GM18868 (cell line): ENCODE measurements at regions not wholly inside any gene's neighbourhood (a gene's known extent, or its start where the extent isn't known, plus 50 kb on each side); places are given as distances from the start of the nearest gene placed in this dataset.
"Not testable (repeated sequence)": the region's sequence is repeated elsewhere in the genome, so short reads cannot be mapped to it uniquely, and the experiment has no call there.

ENCODE experiments used
- ATAC-seq: cut with Tn5 transposase; IDR thresholded peaks from one replicate; pipeline ENCODE4 v1.9.1; 2021; ENCODE audit warnings: mild to moderate bottlenecking, moderate library complexity; ENCODE audit not compliant: unreplicated experiment

DNA sequence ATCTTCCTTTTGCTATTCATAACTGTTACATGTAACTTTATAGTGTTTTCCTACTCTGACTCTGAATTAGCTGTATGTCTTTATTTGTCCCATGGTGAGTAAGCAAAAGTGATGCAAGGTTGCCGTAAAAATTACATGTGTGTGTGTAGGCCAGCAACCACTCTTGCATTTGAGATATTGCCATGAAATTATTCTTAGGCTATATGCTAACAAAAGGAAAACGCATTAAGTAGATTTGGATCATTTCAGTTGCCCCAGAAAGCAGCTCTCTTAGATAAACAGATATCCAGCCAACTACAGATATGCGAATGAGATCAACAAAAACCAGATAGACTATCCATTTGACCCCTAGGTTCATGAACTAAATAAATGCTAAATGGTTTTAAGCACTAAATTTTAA, 73.6 kb downstream of the CYLC2 start:
- ATAC-seq, result no peak

DNA sequence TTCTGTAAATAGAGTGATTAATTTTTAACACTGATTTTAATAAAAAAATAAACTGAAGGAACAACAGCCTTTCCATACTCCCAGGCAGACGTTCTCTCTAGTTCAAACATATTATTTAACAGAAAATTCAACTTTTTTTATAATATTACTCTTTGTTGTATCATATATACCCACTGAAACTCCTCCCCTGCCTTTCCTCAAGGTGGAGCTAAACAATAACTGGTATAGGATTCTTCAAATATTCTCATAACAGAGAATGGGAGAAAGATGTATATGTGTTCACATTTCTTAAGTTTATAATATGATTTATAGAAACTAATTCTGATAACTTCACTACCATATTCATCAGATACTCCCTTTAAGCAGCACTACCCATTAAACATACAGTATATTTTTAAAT, 83.4 kb downstream of the CYLC2 start:
- ATAC-seq, result no peak

DNA sequence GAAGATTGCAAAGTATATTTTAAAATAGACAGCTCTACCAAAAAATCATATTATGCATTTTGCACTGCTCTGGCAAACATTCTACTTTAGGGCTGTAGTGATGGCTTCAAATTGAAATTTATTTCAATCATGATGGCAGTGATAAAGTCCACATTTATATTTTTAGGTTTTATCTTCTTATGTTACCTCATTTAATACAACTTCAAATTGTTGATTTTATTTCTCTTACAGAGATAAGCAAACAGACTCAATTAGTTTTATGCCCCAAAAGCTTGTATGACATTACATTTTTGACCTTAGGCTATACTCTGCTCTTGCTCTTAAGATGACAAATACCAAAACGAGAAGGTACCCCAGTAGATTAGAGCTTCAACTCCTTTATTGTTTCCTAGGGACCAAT, 87.4 kb downstream of the CYLC2 start:
- no peak for ATAC-seq

DNA sequence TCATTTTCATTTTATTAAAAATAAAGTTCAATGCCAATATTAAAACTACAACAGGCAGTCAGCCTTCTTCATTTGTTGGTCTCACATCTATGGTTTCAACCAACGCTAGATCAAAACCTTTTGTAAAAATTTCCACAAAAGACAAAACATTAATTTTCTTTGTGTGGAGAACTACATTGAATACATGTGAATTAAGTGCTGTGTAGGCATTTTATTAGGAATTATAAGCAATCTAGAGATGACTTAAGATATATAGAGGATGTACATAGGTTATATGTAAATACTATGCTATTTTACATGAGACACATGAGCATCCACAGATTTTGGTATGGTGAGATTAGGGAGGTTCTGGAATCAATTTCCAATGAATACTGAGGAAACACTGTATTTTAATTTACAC, 94.2 kb downstream of the CYLC2 start:
- no peak for ATAC-seq

DNA sequence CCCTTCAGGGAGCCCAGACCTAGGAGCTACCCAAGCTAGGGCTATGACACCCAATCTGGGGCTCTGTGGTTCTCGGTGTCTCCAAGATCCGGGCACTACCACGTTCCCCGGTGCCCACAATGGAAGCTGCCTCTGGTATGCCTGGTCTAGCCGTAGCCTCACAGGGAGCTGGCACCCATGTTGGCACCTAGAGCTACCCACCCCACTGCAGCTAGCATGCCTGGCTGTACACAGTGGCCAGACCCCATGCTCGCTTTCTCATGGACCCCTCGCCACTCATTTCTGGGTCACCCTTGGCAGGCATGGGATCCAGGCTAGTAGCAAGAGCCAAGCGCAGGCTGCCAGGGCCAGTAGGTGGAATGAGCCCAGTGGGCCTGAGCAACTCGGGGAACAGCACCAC, 109.0 kb downstream of the CYLC2 start:
- ATAC-seq, result no peak

DNA sequence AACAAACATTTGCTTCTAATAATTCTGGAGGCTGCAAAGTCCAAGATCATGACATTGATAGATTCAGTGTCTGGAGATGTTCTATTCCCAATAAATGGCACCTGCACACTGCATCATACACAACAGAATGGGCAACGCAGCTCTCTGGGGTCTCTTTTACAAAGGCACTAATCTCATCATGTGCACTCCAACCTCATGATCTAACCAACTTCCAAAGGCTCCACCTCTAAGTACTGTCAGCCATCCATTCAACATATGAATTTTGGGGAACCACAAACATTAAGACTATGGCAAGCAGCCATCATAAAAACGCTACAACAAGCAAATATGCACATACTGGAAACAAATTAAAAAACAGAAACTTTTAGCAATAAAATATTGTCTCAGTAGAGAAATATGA, 121.1 kb downstream of the CYLC2 start:
- ATAC-seq, result no peak

DNA sequence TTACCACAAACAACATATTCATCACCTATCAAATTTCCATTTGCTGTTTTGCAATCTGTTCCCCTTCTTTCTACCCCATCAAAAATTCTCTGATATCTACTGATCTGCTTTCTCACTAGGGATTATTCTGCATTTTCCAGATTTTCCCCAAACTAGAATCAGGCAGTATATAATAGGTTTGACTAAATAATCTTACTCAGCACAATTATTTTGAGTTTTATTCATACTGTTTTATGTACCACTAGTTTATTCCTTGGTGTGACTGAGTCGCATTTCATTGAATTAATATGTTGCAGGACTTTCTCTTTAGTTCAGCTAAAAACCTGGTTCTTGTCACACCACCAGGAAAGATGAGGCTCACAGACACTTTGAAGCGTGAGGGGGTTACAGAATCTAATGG, 131.4 kb downstream of the CYLC2 start:
- ATAC-seq, result no peak

DNA sequence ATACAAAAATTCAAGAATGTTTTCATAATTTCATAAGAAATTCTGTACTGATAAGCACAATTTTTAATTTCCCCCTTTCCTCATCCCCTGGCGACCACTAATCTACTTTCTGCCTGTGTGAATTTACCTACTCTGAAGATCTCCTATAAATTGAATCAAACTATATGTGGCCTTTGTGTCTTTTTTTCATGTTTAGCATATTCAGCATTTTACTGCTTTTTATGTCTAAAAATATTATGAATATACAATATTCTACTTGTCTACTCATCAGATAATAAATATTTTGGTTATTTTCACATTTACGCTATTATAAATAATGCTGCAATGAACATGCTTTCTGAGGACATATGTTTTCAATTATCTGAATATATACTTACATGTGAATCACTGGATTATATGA, 144.8 kb downstream of the CYLC2 start:
- ATAC-seq, result no peak

DNA sequence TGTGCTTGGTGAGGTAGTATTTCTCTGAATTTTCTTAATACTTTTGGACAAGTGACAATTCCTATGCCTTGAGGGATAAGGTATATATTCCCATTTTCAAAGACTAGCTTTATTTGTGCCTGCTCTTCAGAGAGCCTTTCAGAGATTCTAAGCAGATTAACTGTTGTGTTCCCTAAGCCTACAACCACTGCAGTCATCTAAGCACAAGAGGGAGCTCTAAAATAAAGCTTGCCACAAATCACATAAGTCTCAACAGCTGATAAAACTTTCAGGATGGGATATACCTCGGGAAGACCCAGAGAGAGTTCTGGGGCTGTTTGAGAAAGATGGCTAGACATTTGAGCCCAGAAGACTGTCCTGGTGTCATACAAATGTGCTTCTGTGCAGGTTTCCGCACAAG, 157.3 kb downstream of the CYLC2 start:
- no peak for ATAC-seq

DNA sequence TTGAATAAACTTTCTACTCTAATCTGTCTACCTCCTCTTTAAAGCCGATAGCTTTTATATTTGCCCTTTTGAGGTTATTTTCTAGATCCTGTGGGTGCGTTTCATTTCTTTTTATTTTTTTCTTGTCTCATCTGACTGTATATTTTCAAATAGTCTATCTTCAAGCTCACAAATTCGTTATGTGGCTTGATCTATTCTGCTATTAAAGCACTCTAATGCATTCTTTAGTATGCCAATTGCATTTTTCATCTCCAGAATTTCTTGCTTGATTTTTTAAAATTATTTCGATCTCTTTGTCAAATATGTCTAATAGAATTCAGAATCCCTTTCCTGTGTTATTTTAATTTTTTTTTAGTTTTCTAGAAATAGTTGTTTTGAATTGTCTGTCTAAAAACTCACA, 172.4 kb downstream of the CYLC2 start:
- no peak for ATAC-seq

DNA sequence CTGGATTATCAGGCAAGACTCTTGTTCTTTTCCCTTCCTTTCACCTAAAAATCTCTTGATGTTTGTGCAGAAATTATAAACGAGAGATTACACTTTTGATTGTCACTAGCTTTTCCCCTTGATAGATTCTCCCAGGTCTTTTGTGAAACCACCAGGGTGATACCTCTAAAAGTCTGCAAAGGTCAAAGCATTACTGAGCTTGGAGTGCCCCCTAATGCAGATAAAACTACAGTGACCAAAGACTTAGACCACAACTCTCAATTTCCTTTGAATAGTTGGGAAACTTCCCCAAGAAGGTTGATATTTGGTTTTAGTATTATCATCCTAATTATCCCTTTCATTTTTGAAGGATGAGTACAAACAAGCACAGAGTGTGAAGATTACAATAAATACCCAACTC, 173.1 kb downstream of the CYLC2 start:
- ATAC-seq, result no peak

DNA sequence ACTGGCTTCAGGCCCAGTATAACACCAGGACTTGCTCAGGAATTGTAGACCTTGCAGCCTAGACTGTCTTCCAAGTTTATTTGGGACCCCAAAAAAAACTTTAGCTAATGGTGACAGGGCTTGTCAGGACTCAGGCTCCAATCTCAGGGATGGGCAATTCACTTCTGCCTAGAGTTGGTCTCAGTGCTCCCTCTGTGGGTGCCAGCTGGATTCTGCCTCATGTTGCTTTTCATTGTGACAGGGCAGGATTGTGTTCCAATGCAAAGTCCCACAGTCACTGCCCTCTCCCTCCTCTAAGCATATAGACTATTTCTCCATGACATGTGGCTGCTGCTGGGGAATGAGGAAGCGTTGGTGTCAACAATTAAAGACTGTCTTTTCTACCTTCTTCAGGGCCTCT, 174.7 kb downstream of the CYLC2 start:
- ATAC-seq, result no peak

DNA sequence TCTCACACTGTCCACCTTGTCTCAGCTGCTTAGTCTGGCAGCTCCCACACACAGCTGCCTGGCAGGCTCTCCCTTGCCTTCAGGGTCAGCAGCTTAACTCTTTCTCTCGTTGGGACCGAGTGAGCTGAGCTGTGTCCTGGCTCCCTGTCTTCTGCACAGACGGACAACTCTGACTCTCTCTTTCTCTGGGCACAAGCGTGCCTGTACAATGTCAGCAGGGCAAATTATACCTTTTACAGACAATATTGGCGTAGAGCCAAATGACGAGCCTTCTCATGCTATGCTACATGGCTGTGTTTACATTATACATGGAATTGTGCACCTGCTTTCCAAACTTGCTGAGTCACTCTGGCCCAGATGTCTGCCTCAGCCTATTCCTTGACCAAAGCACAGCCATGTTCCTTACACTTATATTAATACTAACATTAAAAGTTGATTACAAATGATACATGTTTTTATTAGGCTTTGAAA, 188.6 kb downstream of the CYLC2 start:
- no peak for ATAC-seq

DNA sequence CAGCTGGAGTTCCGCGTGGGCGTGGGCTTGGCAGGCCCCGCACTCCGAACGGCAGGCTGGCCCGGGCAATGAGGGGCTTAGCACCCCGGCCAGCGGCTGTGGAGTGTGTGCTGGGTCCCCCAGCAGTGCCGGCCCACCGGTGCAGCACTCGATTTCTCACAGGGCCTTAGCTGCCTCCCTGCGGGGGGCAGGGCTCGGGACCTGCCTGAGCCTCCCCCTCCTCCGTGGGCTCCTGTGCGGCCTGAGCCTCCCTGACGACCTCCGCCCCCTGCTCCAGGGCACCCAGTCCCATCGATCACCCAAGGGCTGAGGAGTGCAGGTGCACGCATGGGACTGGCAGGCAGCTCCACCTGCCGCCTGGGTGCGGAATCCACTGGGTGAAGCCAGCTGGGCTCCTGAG, 191.8 kb downstream of the CYLC2 start:
- ATAC-seq, result no peak

DNA sequence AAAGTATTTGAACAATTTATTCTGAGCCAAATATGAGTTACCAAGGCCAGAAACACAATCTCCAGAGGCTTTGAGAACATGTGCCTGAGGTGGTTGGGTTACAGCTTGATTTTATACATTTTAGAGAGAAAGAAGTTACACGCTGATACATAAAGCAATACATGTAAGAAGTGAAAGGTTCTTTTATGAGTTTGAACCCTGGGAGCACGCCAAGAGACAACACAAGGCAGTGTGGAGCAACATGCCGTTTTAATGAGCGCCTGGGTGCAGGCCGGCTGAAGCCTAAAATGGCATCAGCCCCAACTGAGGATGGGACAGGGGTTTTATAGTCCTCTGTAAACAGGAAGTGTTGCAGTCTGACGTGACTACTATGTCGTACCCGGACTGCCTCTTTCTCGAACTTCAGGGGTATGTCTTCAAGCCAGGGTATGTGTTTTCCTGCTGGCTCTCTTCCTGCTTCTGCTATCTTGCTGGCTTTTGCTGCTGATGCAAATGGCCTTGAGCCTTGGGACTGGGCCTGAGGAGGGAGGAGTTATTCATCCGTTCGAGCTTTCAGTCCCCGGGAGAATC, 193.7 kb downstream of the CYLC2 start:
- ATAC-seq, result no peak

DNA sequence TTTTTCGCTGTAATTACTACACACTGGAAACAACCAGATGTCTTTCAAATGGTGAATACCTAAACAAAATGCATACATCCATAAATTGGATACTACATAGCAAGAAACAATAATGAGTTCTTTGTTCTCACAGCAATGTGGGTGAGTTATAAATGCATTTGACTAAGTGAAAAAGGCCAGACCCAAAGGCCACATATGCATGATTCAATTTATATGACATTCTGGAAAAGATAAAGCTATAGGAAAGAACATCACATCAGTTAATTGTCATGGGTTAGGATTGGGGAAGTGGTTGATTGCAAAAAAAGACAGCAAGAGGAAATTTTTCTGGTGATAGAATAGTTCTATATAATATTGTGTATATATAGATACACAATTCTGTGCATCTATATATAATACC, 198.9 kb downstream of the CYLC2 start:
- ATAC-seq, result no peak

DNA sequence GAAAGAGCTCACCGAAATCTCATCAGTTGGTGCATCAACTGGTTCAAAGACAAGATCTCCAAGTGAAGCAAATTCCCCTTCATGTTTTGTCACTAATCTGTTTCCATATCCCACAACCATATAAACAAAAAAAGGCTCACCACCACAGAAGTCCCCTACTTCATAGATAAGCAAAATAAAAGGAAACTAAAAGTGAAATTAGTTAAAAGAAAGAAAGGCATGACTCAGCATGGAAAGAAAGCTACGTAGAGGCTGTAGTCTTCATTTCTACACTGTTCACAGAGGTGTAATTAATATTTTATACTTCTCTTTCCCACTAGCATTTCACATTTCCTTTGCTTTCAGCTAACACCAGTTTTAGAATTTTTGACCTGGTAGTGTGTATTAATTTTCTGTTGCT, 208.0 kb downstream of the CYLC2 start:
- ATAC-seq, result no peak

DNA sequence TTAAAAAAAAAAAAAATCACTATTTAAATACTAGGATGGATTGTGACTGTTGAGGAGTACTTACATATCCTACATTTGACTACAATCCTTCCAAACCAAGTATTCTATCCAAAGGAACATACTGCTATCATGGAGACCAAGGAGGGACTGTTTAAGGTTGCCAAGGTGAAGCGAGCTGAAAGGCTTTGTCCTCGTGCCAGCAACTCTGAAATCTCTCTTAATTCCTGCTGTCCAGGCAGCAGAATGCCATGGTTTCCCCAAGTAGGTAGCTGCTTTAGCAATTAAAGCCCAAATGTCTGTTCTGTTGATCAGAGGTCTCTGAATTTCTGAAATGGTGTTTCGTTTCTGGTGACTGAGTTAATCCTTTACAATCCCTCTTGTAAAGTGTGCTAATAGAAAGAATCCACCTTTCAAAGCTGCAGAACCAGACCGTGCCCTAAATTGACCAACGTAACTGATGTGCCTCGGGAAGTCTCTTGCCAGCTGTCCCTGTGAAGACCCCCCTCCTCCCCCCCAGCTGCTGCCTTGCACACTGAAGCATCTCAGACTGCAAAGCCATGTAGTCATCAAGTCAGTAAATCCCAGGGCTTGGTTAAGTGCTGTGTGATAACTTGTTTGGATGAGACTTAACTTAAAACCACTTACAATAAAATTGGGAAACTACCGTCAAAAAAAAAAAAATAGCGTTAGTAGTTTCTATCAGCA, 210.9 kb downstream of the CYLC2 start:
- ATAC-seq, result not testable (repeated sequence)

DNA sequence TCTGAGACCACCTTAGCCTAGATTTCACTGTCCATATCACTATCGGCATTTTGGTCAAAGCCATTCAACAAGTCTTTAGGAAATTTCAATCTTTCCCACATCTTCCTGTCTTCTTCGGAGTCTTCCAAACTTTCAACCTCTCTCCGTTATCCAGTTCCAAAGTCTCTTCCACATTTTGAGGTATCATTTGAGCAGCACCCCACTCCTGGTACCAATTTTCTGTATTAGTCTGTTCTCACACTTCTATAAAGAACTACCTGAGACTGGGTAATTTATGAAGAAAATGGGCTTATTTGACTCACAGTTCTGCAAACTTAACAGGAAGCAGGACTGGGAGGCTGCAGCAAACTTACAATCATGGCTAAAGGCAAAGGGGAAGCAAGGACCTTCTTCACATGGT, 215.5 kb downstream of the CYLC2 start:
- ATAC-seq, result no peak

DNA sequence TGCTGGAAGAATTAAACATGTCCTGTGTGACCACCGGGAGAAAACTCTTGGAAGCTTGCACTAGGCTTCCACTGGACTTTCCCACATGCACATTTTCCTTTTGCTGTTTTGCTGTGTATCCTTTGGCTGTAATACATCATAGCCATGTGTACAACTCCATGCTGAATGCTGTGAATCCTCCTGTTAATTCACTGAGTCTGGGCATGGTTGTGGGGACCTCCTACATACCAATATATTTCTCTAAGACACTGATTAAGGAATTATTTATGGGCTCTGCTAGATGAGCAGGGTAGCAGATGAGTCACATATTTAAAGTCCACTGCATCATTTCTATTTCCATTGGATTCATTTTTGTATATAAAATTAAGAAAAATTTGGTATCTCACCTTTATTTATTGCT, 220.1 kb downstream of the CYLC2 start:
- ATAC-seq, result no peak

DNA sequence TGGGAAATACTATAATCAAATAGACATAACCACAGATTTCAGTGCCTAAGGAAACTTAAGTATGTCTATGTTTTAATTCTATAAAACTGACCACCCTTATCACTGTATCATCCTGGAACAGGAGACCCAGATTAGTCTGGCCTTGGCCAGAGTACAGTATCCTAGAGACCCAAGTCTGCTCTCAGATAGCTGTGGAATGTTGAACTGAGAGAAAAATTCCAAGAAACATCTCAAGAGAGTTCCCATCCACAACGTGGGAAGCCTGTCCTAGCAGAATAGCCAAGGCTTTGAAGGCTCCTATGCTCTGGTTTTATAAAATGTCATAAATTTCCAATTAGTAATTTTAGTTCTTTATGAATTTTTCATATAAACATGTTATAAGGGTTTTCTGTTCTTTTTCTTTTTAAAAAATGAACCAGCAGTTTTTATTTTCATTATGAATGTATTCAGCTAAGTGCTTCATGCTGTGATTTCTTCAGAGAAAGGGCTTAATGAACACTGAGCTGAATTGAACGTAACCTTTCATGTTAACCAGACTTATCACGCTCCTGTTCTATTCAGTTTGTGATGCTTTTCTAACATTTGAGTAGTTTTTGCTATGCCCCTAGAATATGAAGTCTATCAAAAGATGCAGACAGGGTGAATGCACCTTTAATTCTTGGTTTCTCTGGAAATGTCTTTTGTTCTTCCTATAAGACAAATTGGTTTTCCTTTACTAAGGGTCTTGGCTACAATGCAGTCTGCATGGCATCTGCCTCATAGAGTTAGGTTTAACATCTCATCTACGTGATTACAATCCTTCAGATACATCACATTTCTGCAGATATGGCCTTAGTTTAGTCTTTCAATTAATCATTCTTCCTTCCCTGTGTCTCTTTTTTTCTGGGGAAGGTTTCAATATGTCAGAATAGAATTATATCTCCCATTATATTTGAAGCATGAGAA, 230.8 kb downstream of the CYLC2 start:
- ATAC-seq, result no peak

DNA sequence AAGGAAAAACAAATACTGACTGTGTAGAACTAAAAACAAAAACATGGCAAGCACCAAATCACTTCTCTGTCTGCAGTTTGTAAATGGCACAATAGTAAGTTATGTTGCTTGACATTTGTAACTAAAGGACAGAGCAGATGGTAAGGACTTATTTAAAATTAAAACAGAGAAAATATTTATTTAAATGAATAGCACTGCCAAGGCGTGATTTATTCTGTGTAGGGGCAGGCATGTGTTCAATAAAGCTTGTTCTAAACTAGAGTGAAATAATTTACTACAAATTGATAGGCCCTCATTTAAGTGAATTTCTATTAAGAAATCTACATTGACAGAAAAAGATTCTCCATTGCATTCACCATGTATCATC, 231.5 kb downstream of the CYLC2 start:
- ATAC-seq, result no peak
